ENCODE measurements at regions not wholly inside any gene's neighbourhood (a gene's known extent, or its start where the extent isn't known, plus 50 kb on each side); places are given as distances from the start of the nearest gene placed in this dataset.

- no peak for TF ChIP-seq ZNF565 (CRISPR knock-in tag; conservative IDR thresholded peaks at IDR 0.05; ENCODE audit: low read depth)
- no peak for TF ChIP-seq TCF4 (CRISPR knock-in tag; IDR thresholded peaks at IDR 0.05; ENCODE audit: borderline replicate concordance)
- TF ChIP-seq CSDC2 (CRISPR knock-in tag; IDR thresholded peaks at IDR 0.05) = no peak
- TF ChIP-seq ARNTL (CRISPR knock-in tag; IDR thresholded peaks at IDR 0.05; ENCODE audit: borderline replicate concordance, low read depth) = no peak
- TF ChIP-seq RARB (CRISPR knock-in tag; IDR thresholded peaks at IDR 0.05) = no peak
- no peak for TF ChIP-seq TOX (CRISPR knock-in tag; IDR thresholded peaks at IDR 0.05; ENCODE audit: borderline replicate concordance)
- TF ChIP-seq ZFP3 (CRISPR knock-in tag; IDR thresholded peaks at IDR 0.05) = no peak
Observed at GRCh38 chr17:33385713-33386112, 92.6 kb upstream of the ASIC2 start.
